SJSA1 (cell line): ENCODE measurements at regions not wholly inside any gene's neighbourhood (a gene's known extent, or its start where the extent isn't known, plus 50 kb on each side); places are given as distances from the start of the nearest gene placed in this dataset.

Source experiments
- DNase-seq, 2 experiments: peaks; one replicate each; pipeline ENCODE4 v3.0.0-alpha.2; 2015 to 2020; ENCODE audit warnings: low spot score in 2 of 2, low read depth in 1 of 2
- H3K27ac ChIP-seq: fragments of 250-450 bp; sonication (Bioruptor Pico); 2 replicates; pipeline ENCODE4 v1.5.1; 2020; ENCODE audit warnings: mild to moderate bottlenecking, moderate library complexity
- H3K27me3 ChIP-seq: fragments of 250-450 bp; sonication (Bioruptor Pico); replicated peaks from 2 replicates; pipeline ENCODE4 v1.5.1; 2020; ENCODE audit warnings: mild to moderate bottlenecking, moderate library complexity
- H3K36me3 ChIP-seq: fragments of 250-450 bp; sonication (Bioruptor Pico); 2 replicates; pipeline ENCODE4 v1.5.1; 2020; ENCODE audit warnings: mild to moderate bottlenecking
- H3K4me1 ChIP-seq: fragments of 250-450 bp; sonication (Bioruptor Pico); replicated peaks from 2 replicates; pipeline ENCODE4 v1.6.1; 2021; ENCODE audit warnings: mild to moderate bottlenecking
- H3K4me3 ChIP-seq: fragments of 250-450 bp; sonication (Bioruptor Pico); 2 replicates; pipeline ENCODE4 v1.5.1; 2020; ENCODE audit warnings: mild to moderate bottlenecking
- H3K9me3 ChIP-seq: fragments of 250-450 bp; sonication (Bioruptor Pico); replicated peaks from 2 replicates; pipeline ENCODE4 v1.5.1; 2020; ENCODE audit warnings: mild to moderate bottlenecking

DNA sequence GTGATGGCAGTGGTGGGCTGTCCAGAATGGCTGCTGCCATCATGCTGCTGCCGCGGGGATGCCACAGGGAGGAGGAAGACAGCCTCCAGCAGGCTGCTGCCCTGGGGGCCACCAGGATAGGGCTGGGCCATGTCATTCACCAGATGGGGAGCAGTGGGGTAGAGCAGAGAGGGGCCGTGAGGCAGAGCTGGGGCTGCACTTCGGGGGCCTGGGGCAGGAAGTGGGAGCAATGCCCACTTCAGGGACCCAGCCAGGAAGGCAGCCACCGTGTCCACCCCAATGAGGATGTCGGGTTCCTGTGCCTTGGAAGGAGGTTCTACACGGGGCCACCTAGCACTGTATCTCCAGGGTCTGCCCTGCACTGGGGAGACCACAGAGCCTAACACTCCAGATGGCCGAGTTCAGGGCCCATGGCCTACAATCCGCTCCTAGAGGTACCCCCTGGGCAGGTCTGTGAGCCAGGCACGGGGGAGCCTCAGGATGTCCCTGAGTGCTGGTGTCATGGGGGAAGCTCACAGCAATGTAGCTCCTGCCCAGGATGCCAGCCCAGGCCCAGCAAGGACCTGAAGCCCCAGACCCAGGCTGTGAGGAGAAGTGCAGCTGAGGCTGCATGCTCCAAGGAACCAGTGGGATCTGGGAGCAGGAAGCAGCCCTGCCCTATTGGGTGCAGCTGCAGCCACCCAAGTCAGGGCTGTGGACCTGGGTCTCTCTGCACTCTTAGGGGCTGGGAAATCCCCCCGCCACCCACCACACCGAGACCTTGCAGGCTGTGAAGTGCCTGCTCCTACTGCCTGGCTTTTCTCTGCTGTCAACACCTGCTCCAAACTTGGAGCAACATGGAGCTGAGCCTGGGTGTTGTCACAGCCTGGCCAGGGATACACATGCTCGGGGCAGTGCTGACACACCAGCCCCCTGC is 140.3 kb downstream of the PDHA2 start:
- no peaks in the 10 kb centered on the region for H3K4me1 ChIP-seq
- no peaks in the 10 kb centered on the region for H3K36me3 ChIP-seq
- H3K4me3 ChIP-seq: no peak overlapping the region
- no peak for DNase-seq
- H3K27me3 ChIP-seq: no peaks in the 10 kb centered on the region
- no peak overlapping the region for H3K27ac ChIP-seq
- H3K9me3 ChIP-seq: no peaks in the 10 kb centered on the region

DNA sequence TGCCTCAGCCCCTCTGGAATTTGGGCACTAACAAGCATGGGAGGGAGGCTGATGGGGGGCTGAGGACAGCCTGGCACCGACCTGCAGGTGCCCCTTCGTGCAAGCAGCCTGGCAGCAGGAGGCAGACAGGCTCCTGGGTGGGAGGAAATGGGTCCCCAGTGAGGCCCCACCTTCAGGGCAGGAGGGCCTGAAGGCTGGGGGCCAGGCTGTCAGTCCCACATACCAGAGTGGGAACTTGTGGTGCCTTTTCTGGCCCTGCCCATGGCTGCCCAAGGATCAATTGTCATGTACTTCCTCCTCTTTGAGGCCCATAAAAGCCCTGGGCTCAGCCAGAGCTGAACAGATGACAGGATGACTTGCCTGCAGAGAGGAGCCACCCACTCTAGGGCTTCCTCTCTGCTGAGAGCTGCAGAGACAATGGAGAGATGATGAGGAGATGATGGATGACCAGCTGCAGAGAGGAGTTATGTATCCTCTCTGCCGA is 141.0 kb downstream of the PDHA2 start:
- Histone ChIP-seq H3K9me3 (no peaks in the 10 kb centered on the region), H3K36me3 (no peaks in the 10 kb centered on the region), H3K27me3 (no peaks in the 10 kb centered on the region), H3K27ac (no peak overlapping the region), H3K4me1 (no peaks in the 10 kb centered on the region), H3K4me3 (no peak overlapping the region)
- DNase-seq: no peak

- Histone ChIP-seq H3K4me1 (no peaks in the 10 kb centered on the region), H3K27me3 (no peaks in the 10 kb centered on the region)
- no peak for DNase-seq
Observed at GRCh38 chr4:95981591-95981990, 141.7 kb downstream of the PDHA2 start.

GRCh38 chr4:95982516-95982915 is 142.6 kb downstream of the PDHA2 start:
- Histone ChIP-seq H3K27me3 (no peaks in the 10 kb centered on the region), H3K4me1 (no peaks in the 10 kb centered on the region), H3K36me3 (no peaks in the 10 kb centered on the region), H3K4me3 (no peak overlapping the region), H3K27ac (no peak overlapping the region), H3K9me3 (no peaks in the 10 kb centered on the region)
- no peak for DNase-seq

More at GRCh38 chr4:95981591-95981990, 141.7 kb downstream of the PDHA2 start:
- H3K4me3 ChIP-seq: no peak overlapping the region
- H3K9me3 ChIP-seq: no peaks in the 10 kb centered on the region
- no peak overlapping the region for H3K27ac ChIP-seq
- no peaks in the 10 kb centered on the region for H3K36me3 ChIP-seq

- Histone ChIP-seq H3K4me3 (no peak overlapping the region), H3K4me1 (no peaks in the 10 kb centered on the region), H3K9me3 (no peaks in the 10 kb centered on the region), H3K27me3 (no peaks in the 10 kb centered on the region), H3K27ac (no peak overlapping the region), H3K36me3 (no peaks in the 10 kb centered on the region)
- DNase-seq: no peak
Observed at GRCh38 chr4:95984081-95984480, 144.2 kb downstream of the PDHA2 start.

DNA sequence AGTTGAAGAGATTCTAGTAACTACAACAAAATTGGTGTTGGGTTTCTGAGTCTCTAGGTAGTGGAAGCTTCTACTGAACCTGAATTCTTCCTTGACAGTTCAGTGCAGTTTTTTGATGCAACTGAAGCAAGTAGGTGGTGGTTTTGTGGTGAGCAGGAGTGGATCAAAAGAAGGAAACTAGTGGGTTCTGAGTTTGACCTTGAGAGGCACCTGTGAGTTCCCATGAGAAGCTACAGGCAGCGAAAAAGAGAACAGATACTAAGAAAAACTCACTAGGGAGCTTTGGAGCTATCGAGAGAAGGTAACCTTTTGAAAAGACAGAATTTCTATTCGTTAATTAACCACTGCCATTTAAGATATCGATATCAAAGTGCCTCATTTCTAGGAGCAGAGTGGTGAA is 145.2 kb downstream of the PDHA2 start:
- H3K9me3 ChIP-seq: no peaks in the 10 kb centered on the region
- DNase-seq: no peak
- H3K4me1 ChIP-seq: no peaks in the 10 kb centered on the region

GRCh38 chr4:95985791-95986550 is 146.1 kb downstream of the PDHA2 start:
- no peaks in the 10 kb centered on the region for H3K36me3 ChIP-seq
- DNase-seq: no peak
- no peaks in the 10 kb centered on the region for H3K9me3 ChIP-seq
- H3K27ac ChIP-seq: no peak overlapping the region
- H3K4me1 ChIP-seq: no peaks in the 10 kb centered on the region
- no peaks in the 10 kb centered on the region for H3K27me3 ChIP-seq
- no peak overlapping the region for H3K4me3 ChIP-seq

More for the DNA sequence above, 145.2 kb downstream of the PDHA2 start:
- H3K36me3 ChIP-seq: no peaks in the 10 kb centered on the region
- H3K27me3 ChIP-seq: no peaks in the 10 kb centered on the region
- no peak overlapping the region for H3K27ac ChIP-seq
- no peak overlapping the region for H3K4me3 ChIP-seq

- no peak for DNase-seq
- Histone ChIP-seq H3K4me3 (no peak overlapping the region), H3K27me3 (no peaks in the 10 kb centered on the region), H3K27ac (no peak overlapping the region), H3K4me1 (no peaks in the 10 kb centered on the region), H3K9me3 (no peaks in the 10 kb centered on the region), H3K36me3 (no peaks in the 10 kb centered on the region)
Observed at GRCh38 chr4:95987851-95988250, 148.0 kb downstream of the PDHA2 start.

DNA sequence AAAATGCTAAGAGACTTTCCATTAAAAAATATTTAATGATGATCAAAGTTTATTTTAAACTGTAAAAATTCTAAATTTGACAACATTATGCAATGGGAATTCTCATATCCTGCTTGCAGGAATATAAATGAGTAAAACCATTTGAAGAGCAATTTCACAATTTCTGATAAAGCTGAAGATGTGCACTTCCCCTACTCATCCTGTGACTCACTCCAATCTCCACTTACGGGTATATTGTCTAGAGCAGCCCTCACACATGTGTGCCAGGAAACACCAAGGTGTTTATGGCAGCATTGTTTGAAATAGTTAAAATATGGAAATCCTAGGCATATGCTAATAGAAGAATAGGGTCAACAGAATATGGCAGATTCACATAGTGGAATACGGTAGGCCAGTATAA is 158.4 kb downstream of the PDHA2 start:
- H3K4me1 ChIP-seq: no peaks in the 10 kb centered on the region
- no peak for DNase-seq
- H3K36me3 ChIP-seq: no peaks in the 10 kb centered on the region
- H3K27ac ChIP-seq: no peak overlapping the region
- H3K9me3 ChIP-seq: no peaks in the 10 kb centered on the region
- no peak overlapping the region for H3K4me3 ChIP-seq
- H3K27me3 ChIP-seq: no peaks in the 10 kb centered on the region

- no peak overlapping the region for H3K4me3 ChIP-seq
- no peaks in the 10 kb centered on the region for H3K27me3 ChIP-seq
- no peak overlapping the region for H3K27ac ChIP-seq
- H3K4me1 ChIP-seq: no peaks in the 10 kb centered on the region
- H3K9me3 ChIP-seq: no peaks in the 10 kb centered on the region
- no peak for DNase-seq
- no peaks in the 10 kb centered on the region for H3K36me3 ChIP-seq
Observed at GRCh38 chr4:96003951-96004740, 164.3 kb downstream of the PDHA2 start.

DNA sequence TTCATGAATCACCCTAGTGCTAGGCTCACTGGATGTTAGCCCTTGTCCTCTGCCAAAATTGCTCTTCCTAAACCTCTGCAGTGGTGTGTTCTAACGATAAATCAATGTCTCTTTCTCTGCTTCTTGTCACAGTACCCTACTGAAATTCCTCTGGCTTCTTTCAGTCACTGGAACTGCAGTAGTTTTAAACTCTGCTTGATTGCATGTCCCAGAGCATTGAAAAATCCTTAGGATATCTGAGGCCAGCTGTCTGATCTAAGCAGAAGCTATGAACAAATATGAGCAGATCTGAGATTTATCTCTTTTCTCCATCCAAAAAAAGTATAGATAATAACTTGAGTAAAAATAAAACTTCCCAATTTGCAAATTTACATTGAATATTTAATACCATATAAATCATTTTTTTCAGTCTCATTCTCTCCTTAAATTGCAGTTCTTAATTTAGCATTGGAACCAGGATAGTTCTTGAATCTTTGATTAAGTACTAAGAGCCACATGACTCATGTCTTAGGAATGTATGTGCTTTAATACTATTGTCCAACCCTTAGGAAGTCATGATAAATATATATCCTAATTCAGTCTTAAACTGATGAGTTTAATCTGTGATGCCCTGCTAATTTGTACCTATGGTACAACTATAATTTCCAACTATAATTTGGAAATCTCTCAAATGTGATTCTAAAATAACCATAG is 169.7 kb downstream of the PDHA2 start:
- H3K4me3 ChIP-seq: no peak overlapping the region
- no peaks in the 10 kb centered on the region for H3K36me3 ChIP-seq
- no peaks in the 10 kb centered on the region for H3K9me3 ChIP-seq
- no peak for DNase-seq
- H3K27me3 ChIP-seq: no peaks in the 10 kb centered on the region
- no peak overlapping the region for H3K27ac ChIP-seq
- no peaks in the 10 kb centered on the region for H3K4me1 ChIP-seq

DNA sequence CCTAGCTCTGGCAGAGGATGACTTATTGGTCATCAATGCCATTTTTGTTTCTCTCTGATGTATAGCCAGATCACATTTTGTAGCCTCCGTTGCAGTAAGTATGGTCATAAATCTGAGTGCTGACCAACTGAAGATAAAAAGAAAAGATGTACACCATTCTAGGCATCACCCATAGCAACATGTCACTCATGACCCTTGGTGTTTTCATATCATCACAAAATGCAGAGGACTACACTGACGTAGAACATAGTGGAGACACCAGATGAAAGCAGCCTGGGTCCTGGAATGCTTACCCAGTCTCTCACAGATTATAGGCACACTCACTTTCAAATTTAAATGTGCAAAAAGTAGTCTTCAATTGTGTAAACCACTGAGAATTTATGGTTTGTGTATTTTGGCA is 172.8 kb downstream of the PDHA2 start:
- H3K36me3 ChIP-seq: no peaks in the 10 kb centered on the region
- no peak overlapping the region for H3K4me3 ChIP-seq
- no peaks in the 10 kb centered on the region for H3K27me3 ChIP-seq
- no peaks in the 10 kb centered on the region for H3K9me3 ChIP-seq
- no peak for DNase-seq
- no peaks in the 10 kb centered on the region for H3K4me1 ChIP-seq
- H3K27ac ChIP-seq: no peak overlapping the region

- H3K27ac ChIP-seq: no peak overlapping the region
Observed at GRCh38 chr4:96016634-96017299, 176.9 kb downstream of the PDHA2 start.

More at GRCh38 chr4:96016634-96017299, 176.9 kb downstream of the PDHA2 start:
- DNase-seq: no peak
- no peak overlapping the region for H3K4me3 ChIP-seq
- no peaks in the 10 kb centered on the region for H3K27me3 ChIP-seq
- H3K4me1 ChIP-seq: no peaks in the 10 kb centered on the region
- no peaks in the 10 kb centered on the region for H3K36me3 ChIP-seq
- H3K9me3 ChIP-seq: no peaks in the 10 kb centered on the region
